PC-9 (cell line): ENCODE measurements at regions not wholly inside any gene's neighbourhood (a gene's known extent, or its start where the extent isn't known, plus 50 kb on each side); places are given as distances from the start of the nearest gene placed in this dataset.

Experiments
- BruUV-seq: library from RNA; stranded (reverse); fragments of 400-500 nt; replicated peaks from 2 replicates; lab custom pipeline; 2021; lab: Mats Ljungman, UMichigan
- CTCF ChIA-PET: fragments of 300-600 bp; sonication (Branson Sonifier 250); formaldehyde crosslinking; loops from one replicate; lab custom pipeline; 2022; ENCODE audit warnings: antibody characterized with exemption; lab: Charles Lee
- POLR2A ChIA-PET: fragments of 300-600 bp; sonication (Branson Sonifier 250); formaldehyde crosslinking; loops from one replicate; lab custom pipeline; 2022; ENCODE audit warnings: antibody characterized with exemption; ENCODE audit not compliant: unreplicated experiment; lab: Charles Lee
- DNase-seq, 2 experiments: peaks; one replicate each; pipeline versions ENCODE4 v3.0.0 to v3.0.0-alpha.2; 2015 to 2022; ENCODE audit warnings: mixed read lengths in 1 of 2
- H2AFZ ChIP-seq: fragments of 200-600 bp; sonication (generic); 2 replicates; pipeline ENCODE4 v1.8.1; 2017; ENCODE audit warnings: antibody characterized with exemption
- H3F3A ChIP-seq: fragments of 200-600 bp; sonication (generic); 2 replicates; pipeline ENCODE4 v1.8.1; 2017; ENCODE audit warnings: antibody characterized with exemption, mild to moderate bottlenecking, low read depth; ENCODE audit not compliant: insufficient read depth
- H3K27ac ChIP-seq: fragments of 200-600 bp; sonication (generic); 2 replicates; pipeline ENCODE4 v1.6.1; 2016; ENCODE audit warnings: mixed run types
- H3K27me3 ChIP-seq: fragments of 200-600 bp; sonication (generic); 2 replicates; pipeline ENCODE4 v1.6.1; 2016; ENCODE audit warnings: low read depth, mixed run types; ENCODE audit not compliant: insufficient read depth
- H3K36me3 ChIP-seq: fragments of 200-600 bp; sonication (generic); 2 replicates; pipeline ENCODE4 v1.6.1; 2016; ENCODE audit warnings: low read depth, mixed run types
- H3K4me1 ChIP-seq: fragments of 200-600 bp; sonication (generic); replicated peaks from 2 replicates; pipeline ENCODE4 v1.6.1; 2016; ENCODE audit warnings: mixed run types; ENCODE audit not compliant: insufficient read depth
- H3K4me2 ChIP-seq: fragments of 200-600 bp; sonication (generic); 2 replicates; pipeline ENCODE4 v1.6.1; 2017; ENCODE audit warnings: mixed run types
- H3K4me3 ChIP-seq: fragments of 200-600 bp; sonication (generic); 2 replicates; pipeline ENCODE4 v1.6.1; 2016; ENCODE audit warnings: mixed run types
- H3K79me2 ChIP-seq: fragments of 200-600 bp; sonication (generic); 2 replicates; pipeline ENCODE4 v1.6.1; 2017; ENCODE audit warnings: low read depth, mixed run types
- H3K9me2 ChIP-seq: fragments of 200-600 bp; sonication (generic); 2 replicates; pipeline ENCODE4 v1.8.1; 2017; ENCODE audit warnings: mild to moderate bottlenecking; ENCODE audit not compliant: insufficient read depth
- H3K9me3 ChIP-seq: fragments of 200-600 bp; sonication (generic); 2 replicates; pipeline ENCODE4 v1.8.1; 2016; ENCODE audit warnings: low read depth; ENCODE audit not compliant: insufficient read depth
- H4K20me1 ChIP-seq: fragments of 200-600 bp; sonication (generic); 2 replicates; pipeline ENCODE4 v1.8.1; 2017; ENCODE audit not compliant: insufficient read depth
- CTCF ChIP-seq: fragments of 200-600 bp; sonication (generic); conservative IDR thresholded peaks from 2 replicates; pipeline ENCODE4 v1.6.1; 2017; ENCODE audit warnings: mixed run types, antibody characterized with exemption, mild to moderate bottlenecking, moderate library complexity
- EZH2 ChIP-seq: fragments of 200-600 bp; sonication (generic); IDR thresholded peaks from 2 replicates; pipeline ENCODE4 v1.8.0; 2017; ENCODE audit warnings: antibody characterized with exemption, low read depth
- intact Hi-C: fragments of 100-400 bp; cut with micrococcal nuclease; formaldehyde crosslinking; loops from one replicate; pipeline ENCODE4 v1.10.0; 2022; ENCODE audit not compliant: unreplicated experiment

DNA sequence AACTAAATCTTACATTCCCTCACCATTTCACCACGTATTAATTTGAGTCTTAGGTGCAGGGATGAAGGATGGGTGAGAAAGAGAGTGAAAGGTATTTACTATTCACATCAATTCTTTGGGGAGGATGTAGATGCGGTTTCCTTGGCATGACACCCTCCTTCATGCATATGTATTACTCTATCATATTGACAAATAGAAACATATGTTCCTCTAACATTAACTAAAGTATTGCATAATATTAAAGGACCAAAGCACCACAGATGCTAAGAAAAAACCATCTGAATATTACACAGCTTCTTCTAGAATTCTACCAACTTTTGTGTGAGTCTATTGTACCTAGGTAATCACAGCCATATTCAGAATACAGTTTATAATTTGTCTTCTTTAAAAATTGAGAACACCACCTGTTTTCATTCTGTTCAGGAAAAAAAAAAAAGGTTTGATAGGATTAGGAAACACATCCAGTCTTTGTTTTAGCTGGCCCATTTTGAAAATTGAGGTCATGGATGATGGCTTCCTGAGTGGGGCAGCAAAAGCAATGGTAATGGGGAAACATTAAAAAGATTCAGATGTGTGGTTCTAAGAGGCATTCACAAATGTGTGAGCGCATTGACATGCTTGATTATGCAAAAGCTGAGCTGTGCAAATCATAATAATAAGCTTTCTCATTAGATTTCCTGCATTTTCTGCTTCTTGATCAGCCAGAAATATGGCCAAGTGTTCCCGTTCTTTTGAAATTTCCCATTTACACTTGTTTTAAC lies 1011.5 kb upstream of the NUDT12 start:
- intact Hi-C loops, result no loop called here
- Histone ChIP-seq H3F3A (no peaks in the 10 kb centered on the region), H3K9me2 (no peaks in the 10 kb centered on the region), H3K9me3 (no peaks in the 10 kb centered on the region), H2AFZ (no peak overlapping the region), H3K79me2 (no peaks in the 10 kb centered on the region), H3K4me3 (no peak overlapping the region), H3K36me3 (no peaks in the 10 kb centered on the region), H3K4me1 (no peaks in the 10 kb centered on the region), H3K27ac (no peak overlapping the region), H4K20me1 (no peaks in the 10 kb centered on the region), H3K4me2 (no peak overlapping the region), H3K27me3 (no peaks in the 10 kb centered on the region)
- ChIA-PET POLR2A (no interaction called here), CTCF (interaction anchor here (0.6 kb wide), 1 partner anchor 948 kb away, joined by 17 read pairs; no protein-coding TSS in a partner anchor)
- no peak for TF ChIP-seq CTCF
- TF ChIP-seq EZH2, result no peak
- DNase-seq, result no peak
- BruUV-seq, result no TSS peak

DNA sequence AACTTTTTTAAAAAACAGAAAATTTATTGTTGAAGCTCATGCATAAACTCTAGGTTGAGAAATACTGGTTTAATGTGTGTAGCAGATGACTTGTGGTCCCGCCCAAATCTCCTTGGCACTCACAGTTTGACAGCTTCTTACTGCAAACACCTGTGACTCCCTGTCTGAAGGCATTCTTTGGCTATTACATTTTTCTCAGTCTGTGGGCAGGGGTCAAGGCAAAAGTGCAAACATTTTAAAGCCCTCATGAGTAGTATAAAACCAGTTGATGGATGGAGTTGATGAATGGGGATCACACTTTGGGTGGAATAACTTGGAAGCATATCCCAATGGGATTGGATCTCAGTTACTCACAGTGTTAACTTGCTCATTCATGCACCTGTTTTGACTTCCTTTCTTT lies 1007.0 kb upstream of the NUDT12 start:
- no peak for DNase-seq
- H3K4me2 ChIP-seq, result no peak overlapping the region
- ChIA-PET CTCF (no interaction called here), POLR2A (interaction anchor here (0.7 kb wide), 1 partner anchor 17 kb away, joined by 6 read pairs; no protein-coding TSS in a partner anchor)
- no peak overlapping the region for H3K4me3 ChIP-seq
- H3K79me2 ChIP-seq, result no peaks in the 10 kb centered on the region
- no peak overlapping the region for H3K27ac ChIP-seq
- H3K9me3 ChIP-seq, result no peaks in the 10 kb centered on the region; the same call in 1 of the 2 replicates
- no peaks in the 10 kb centered on the region for H3K9me2 ChIP-seq
- no peaks in the 10 kb centered on the region for H3K36me3 ChIP-seq
- no TSS peak for BruUV-seq
- intact Hi-C loops, result no loop called here
- H3K4me1 ChIP-seq, result no peaks in the 10 kb centered on the region
- no peaks in the 10 kb centered on the region for H3K27me3 ChIP-seq
- H2AFZ ChIP-seq, result no peak overlapping the region
- TF ChIP-seq CTCF (no peak), EZH2 (no peak)
- no peaks in the 10 kb centered on the region for H3F3A ChIP-seq
- H4K20me1 ChIP-seq, result no peaks in the 10 kb centered on the region

- intact Hi-C loops, result no loop called here
These were observed 1001.9 kb upstream of the NUDT12 start for GRCh38 chr5:104564530-104564929.

More at GRCh38 chr5:104564530-104564929, 1001.9 kb upstream of the NUDT12 start:
- BruUV-seq, result no TSS peak
- Histone ChIP-seq H3K27me3 (no peaks in the 10 kb centered on the region), H3K4me3 (no peak overlapping the region), H4K20me1 (no peaks in the 10 kb centered on the region), H3K4me1 (no peaks in the 10 kb centered on the region), H3K4me2 (no peak overlapping the region), H3K79me2 (no peaks in the 10 kb centered on the region), H2AFZ (no peak overlapping the region), H3F3A (no peaks in the 10 kb centered on the region), H3K9me3 (no peaks in the 10 kb centered on the region; the same call in none of the 2 replicates), H3K27ac (no peak overlapping the region), H3K9me2 (no peaks in the 10 kb centered on the region), H3K36me3 (no peaks in the 10 kb centered on the region)
- DNase-seq, result no peak
- ChIA-PET POLR2A (no interaction called here), CTCF (no interaction called here)
- TF ChIP-seq EZH2 (no peak), CTCF (no peak)
